Osteocyte (in vitro differentiated cells): ENCODE measurements at regions not wholly inside any gene's neighbourhood (a gene's known extent, or its start where the extent isn't known, plus 50 kb on each side); places are given as distances from the start of the nearest gene placed in this dataset.

Experiments
- DNase-seq: peaks from one replicate; pipeline ENCODE4 v3.0.0; 2021; ENCODE audit warnings: mixed read lengths; ENCODE audit not compliant: unreplicated experiment; ENCODE audit errors: extremely low spot score
- H3K27ac Mint-ChIP-seq: one replicate; pipeline ENCODE4 v1.8.0; 2021; ENCODE audit warnings: mild to moderate bottlenecking, mixed read lengths; ENCODE audit not compliant: unreplicated experiment
- H3K27me3 Mint-ChIP-seq: one replicate; pipeline ENCODE4 v1.8.0; 2021; ENCODE audit warnings: mixed read lengths; ENCODE audit not compliant: unreplicated experiment
- H3K36me3 Mint-ChIP-seq: one replicate; pipeline ENCODE4 v1.8.0; 2021; ENCODE audit warnings: mixed read lengths; ENCODE audit not compliant: unreplicated experiment
- H3K4me1 Mint-ChIP-seq: one replicate; pipeline ENCODE4 v1.8.0; 2021; ENCODE audit warnings: mixed read lengths; ENCODE audit not compliant: unreplicated experiment
- H3K4me3 Mint-ChIP-seq: one replicate; pipeline ENCODE4 v1.8.0; 2021; ENCODE audit warnings: mild to moderate bottlenecking, moderate library complexity, mixed read lengths; ENCODE audit not compliant: unreplicated experiment
- H3K9me3 Mint-ChIP-seq: one replicate; pipeline ENCODE4 v1.8.0; 2021; ENCODE audit warnings: mixed read lengths; ENCODE audit not compliant: unreplicated experiment
- CTCF ChIP-seq: fragments of 200-600 bp; sonication (generic); IDR thresholded peaks from 2 replicates; pipeline ENCODE4 v1.5.0; 2021; ENCODE audit warnings: antibody characterized with exemption, mild to moderate bottlenecking, moderate library complexity

- no peaks in the 10 kb centered on the region for H3K9me3 Mint-ChIP-seq
- DNase-seq: no peak
- no peak for TF ChIP-seq CTCF
- no peak overlapping the region for H3K4me3 Mint-ChIP-seq
- H3K27me3 Mint-ChIP-seq: no peaks in the 10 kb centered on the region
- H3K4me1 Mint-ChIP-seq: peaks cover 25% of the 10 kb centered on the region
- H3K36me3 Mint-ChIP-seq: no peaks in the 10 kb centered on the region
- no peak overlapping the region for H3K27ac Mint-ChIP-seq
Measured at GRCh38 chr2:39532933-39533332, 95.8 kb upstream of the MAP4K3 start.

GRCh38 chr2:39534095-39534711, 97.1 kb upstream of the MAP4K3 start:
- no peaks in the 10 kb centered on the region for H3K36me3 Mint-ChIP-seq
- TF ChIP-seq CTCF: no peak
- no peaks in the 10 kb centered on the region for H3K27me3 Mint-ChIP-seq
- no peaks in the 10 kb centered on the region for H3K9me3 Mint-ChIP-seq
- DNase-seq: no peak
- peaks cover 23% of the 10 kb centered on the region for H3K4me1 Mint-ChIP-seq
- no peak overlapping the region for H3K27ac Mint-ChIP-seq
- no peak overlapping the region for H3K4me3 Mint-ChIP-seq

DNA sequence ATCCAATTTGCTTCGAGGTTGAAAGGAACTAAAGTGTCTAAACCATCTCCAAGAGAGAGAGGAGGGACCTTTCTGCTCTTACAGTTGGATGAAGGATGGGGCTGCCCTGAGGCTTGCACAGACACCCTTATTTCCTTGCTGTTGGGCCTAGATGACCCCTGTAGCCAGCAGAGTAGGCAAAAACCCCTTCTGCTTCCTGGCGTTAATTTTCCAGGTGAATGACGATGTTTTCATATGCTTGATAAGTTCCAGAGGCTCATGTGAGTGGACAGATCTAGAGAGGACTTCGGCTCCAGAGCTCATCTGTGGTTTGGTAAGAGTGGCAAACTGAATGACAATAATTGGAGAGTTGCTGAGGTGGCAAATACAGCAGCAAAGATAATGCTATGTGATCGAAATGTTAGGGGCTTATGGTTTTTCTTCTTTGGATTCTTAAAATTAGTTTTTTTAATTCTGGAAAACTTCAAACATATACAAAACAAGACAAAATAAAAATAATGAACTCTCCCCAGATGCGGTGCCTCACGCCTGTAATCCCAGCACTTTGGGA, 98.6 kb upstream of the MAP4K3 start:
- Mint-ChIP-seq H3K27me3 (no peaks in the 10 kb centered on the region), H3K27ac (no peak overlapping the region), H3K4me1 (peaks cover 13% of the 10 kb centered on the region), H3K4me3 (no peak overlapping the region), H3K36me3 (no peaks in the 10 kb centered on the region), H3K9me3 (no peaks in the 10 kb centered on the region)
- DNase-seq: no peak
- no peak for TF ChIP-seq CTCF

- no peaks in the 10 kb centered on the region for H3K36me3 Mint-ChIP-seq
- TF ChIP-seq CTCF: no peak
Measured at GRCh38 chr2:39537150-39537549, 100.1 kb upstream of the MAP4K3 start.

GRCh38 chr2:39538718-39539117, 101.6 kb upstream of the MAP4K3 start:
- no peak overlapping the region for H3K27ac Mint-ChIP-seq
- H3K36me3 Mint-ChIP-seq: no peaks in the 10 kb centered on the region
- peaks cover 10% of the 10 kb centered on the region for H3K4me1 Mint-ChIP-seq
- no peak for TF ChIP-seq CTCF
- no peaks in the 10 kb centered on the region for H3K27me3 Mint-ChIP-seq
- DNase-seq: no peak
- no peak overlapping the region for H3K4me3 Mint-ChIP-seq
- H3K9me3 Mint-ChIP-seq: no peaks in the 10 kb centered on the region

More at GRCh38 chr2:39537150-39537549, 100.1 kb upstream of the MAP4K3 start:
- peaks cover 10% of the 10 kb centered on the region for H3K4me1 Mint-ChIP-seq
- H3K27ac Mint-ChIP-seq: no peak overlapping the region
- no peak overlapping the region for H3K4me3 Mint-ChIP-seq
- H3K27me3 Mint-ChIP-seq: no peaks in the 10 kb centered on the region
- DNase-seq: no peak
- H3K9me3 Mint-ChIP-seq: no peaks in the 10 kb centered on the region
